ENCODE measurements at regions not wholly inside any gene's neighbourhood (a gene's known extent, or its start where the extent isn't known, plus 50 kb on each side); places are given as distances from the start of the nearest gene placed in this dataset.

DNA sequence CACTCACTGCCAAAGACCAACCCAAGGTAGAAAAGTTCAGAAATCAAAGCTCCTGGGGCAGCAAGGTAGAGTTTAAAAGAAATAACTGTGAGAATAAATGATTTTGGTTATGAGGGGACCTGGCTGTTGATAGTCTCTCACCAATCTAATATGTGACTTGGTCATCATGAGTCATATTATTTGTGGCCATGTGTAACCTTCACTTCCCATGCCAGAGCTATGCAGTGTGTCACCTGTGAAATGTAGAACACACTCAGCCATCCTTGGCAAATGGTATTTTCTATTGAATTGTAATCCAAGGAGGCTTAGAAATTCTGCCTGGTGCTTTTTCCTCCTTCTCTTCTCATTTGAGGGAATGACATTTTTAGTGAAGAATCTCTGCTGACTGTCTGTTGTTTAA is 184.2 kb upstream of the STAC start:
- no peaks in the 10 kb centered on the region for H3K79me1 ChIP-seq (ENCODE audit: low read depth, low read length)
- H3K36me3 ChIP-seq (ENCODE audit: control insufficient read depth in 2 of 4, insufficient read depth in 4 of 4, low read length in 3 of 4): no peaks in the 10 kb centered on the region
- H3K18ac ChIP-seq (ENCODE audit: extremely low read depth, low read length): no peak overlapping the region
- H3K4me2 ChIP-seq (ENCODE audit: insufficient read depth in 1 of 2, low read depth in 2 of 2, low read length in 2 of 2): no peak overlapping the region
- H3K4ac ChIP-seq (replicated peaks; ENCODE audit: insufficient read length, low read depth, low read length): no peak overlapping the region
- FAIRE-seq: no peak
- peaks cover 0 to 2% (median 0%) of the 10 kb centered on the region in 4 experiments; a peak in 1 of 7 replicates for H3K4me1 ChIP-seq (replicated peaks in 1 of 4; ENCODE audit: control insufficient read depth in 3 of 4, insufficient read depth in 4 of 4, low read length in 3 of 4)
- no peaks in the 10 kb centered on the region for H3K9me3 ChIP-seq (ENCODE audit: insufficient read depth in 2 of 2, low read depth in 1 of 2, low read length in 1 of 2)
- H3K79me2 ChIP-seq (ENCODE audit: control insufficient read depth in 1 of 2, insufficient read depth in 2 of 2, low read length in 2 of 2): no peaks in the 10 kb centered on the region
- no peak overlapping the region for H3K23ac ChIP-seq (ENCODE audit: insufficient read length)
- no peak overlapping the region for H3K9ac ChIP-seq (replicated peaks in 1 of 4; ENCODE audit: extremely low read depth in 1 of 4, low read depth in 3 of 4, low read length in 3 of 4)
- no peak overlapping the region for H3K56ac ChIP-seq (replicated peaks; ENCODE audit: insufficient read length, low read depth, low read length)
- no peak overlapping the region for H2AFZ ChIP-seq (ENCODE audit: low read length)
- H4K8ac ChIP-seq (ENCODE audit: extremely low read depth, insufficient read depth, low read length): no peak overlapping the region
- no peak overlapping the region for H3K4me3 ChIP-seq (ENCODE audit: extremely low read depth in 1 of 4, insufficient read depth in 2 of 4, low read depth in 3 of 4, low read length in 4 of 4)
- H4K20me1 ChIP-seq (replicated peaks in 1 of 2; ENCODE audit: control insufficient read depth in 1 of 2, insufficient read depth in 2 of 2, low read length in 2 of 2): no peaks in the 10 kb centered on the region
- H2BK15ac ChIP-seq (ENCODE audit: low read length): no peak overlapping the region
- POLR2A ChIA-PET (ENCODE audit: partially characterized antibody): no interaction called here
- CTCF ChIA-PET (ENCODE audit: partially characterized antibody): interaction anchor here (1.3 kb wide), 1 partner anchor 11 kb away, joined by 3 read pairs; no protein-coding TSS in a partner anchor
- H2BK12ac ChIP-seq (ENCODE audit: low read depth, low read length): no peak overlapping the region
- H3K27me3 ChIP-seq (replicated peaks in 1 of 4; ENCODE audit: control insufficient read depth in 3 of 4, extremely low read depth in 1 of 4, insufficient read depth in 3 of 4, low read length in 3 of 4): no peaks in the 10 kb centered on the region
- H3K23me2 ChIP-seq (ENCODE audit: low read depth, low read length): no peaks in the 10 kb centered on the region
- H2BK5ac ChIP-seq (ENCODE audit: low read depth, low read length): no peak overlapping the region
- H4K5ac ChIP-seq (ENCODE audit: insufficient read length, low read depth, low read length): no peak overlapping the region
- H2BK20ac ChIP-seq (ENCODE audit: low read length): no peak overlapping the region
- no peak overlapping the region for H2AK5ac ChIP-seq (ENCODE audit: low read depth, low read length)
- no peak overlapping the region for H3K14ac ChIP-seq (ENCODE audit: insufficient read length)
- H3K27ac ChIP-seq (ENCODE audit: low read depth, low read length): no peak overlapping the region
- no peak for DNase-seq (ENCODE audit: low read depth in 1 of 2, low spot score in 2 of 2)
- no peak overlapping the region for H2BK120ac ChIP-seq (replicated peaks; ENCODE audit: low read depth, low read length)
- no peak overlapping the region for H4K91ac ChIP-seq (replicated peaks; ENCODE audit: insufficient read length, low read length)
- no peak for TF ChIP-seq POLR2A (IDR thresholded peaks at IDR 0.05; ENCODE audit: control extremely low read depth in 1 of 2, low read depth in 2 of 2, low read length in 2 of 2)
- TF ChIP-seq SP4 (IDR thresholded peaks at IDR 0.05; ENCODE audit: low read length): no peak
- no peak for TF ChIP-seq CHD2 (IDR thresholded peaks at IDR 0.05; ENCODE audit: low read length)

All from H1 (cell line).